OCI-LY1 (cell line): ENCODE measurements at regions not wholly inside any gene's neighbourhood (a gene's known extent, or its start where the extent isn't known, plus 50 kb on each side); places are given as distances from the start of the nearest gene placed in this dataset.

ENCODE experiments used
- H2AFZ ChIP-seq: fragments of 200-600 bp; sonication (generic), shearing (Covaris generic); 2 replicates; pipeline ENCODE4 v1.6.0; 2014; ENCODE audit warnings: antibody characterized with exemption, mild to moderate bottlenecking, low read length
- H3F3A ChIP-seq: fragments of 200-600 bp; sonication (generic), shearing (Covaris generic); 2 replicates; pipeline ENCODE4 v1.6.0; 2014; ENCODE audit warnings: mild to moderate bottlenecking, antibody characterized with exemption, low read length, moderate library complexity; ENCODE audit not compliant: insufficient read depth
- H3K27ac ChIP-seq: fragments of 200-600 bp; sonication (generic); 2 replicates; pipeline ENCODE4 v1.5.1; 2014; ENCODE audit warnings: low read length, mixed run types, mild to moderate bottlenecking, low read depth; ENCODE audit not compliant: poor library complexity, severe bottlenecking
- H3K27me3 ChIP-seq: fragments of 200-600 bp; sonication (generic); 2 replicates; pipeline ENCODE4 v1.6.0; 2014; ENCODE audit warnings: antibody characterized with exemption, mild to moderate bottlenecking, low read length, moderate library complexity; ENCODE audit not compliant: insufficient read depth
- H3K36me3 ChIP-seq: fragments of 200-600 bp; sonication (generic); 2 replicates; pipeline ENCODE4 v1.6.1; 2014; ENCODE audit warnings: mild to moderate bottlenecking, antibody characterized with exemption, low read length, moderate library complexity, mixed read lengths; ENCODE audit not compliant: insufficient read depth
- H3K4me1 ChIP-seq: fragments of 200-600 bp; sonication (generic); 2 replicates; pipeline ENCODE4 v1.5.1; 2014; ENCODE audit warnings: mild to moderate bottlenecking, low read length, moderate library complexity; ENCODE audit not compliant: insufficient read depth, severe bottlenecking
- H3K4me2 ChIP-seq: fragments of 200-600 bp; sonication (generic), shearing (Covaris generic); 2 replicates; pipeline ENCODE4 v1.6.1; 2014; ENCODE audit warnings: low read length
- H3K4me3 ChIP-seq: fragments of 200-600 bp; sonication (generic); 2 replicates; pipeline ENCODE4 v1.5.1; 2014; ENCODE audit warnings: low read length, low read depth, mild to moderate bottlenecking, mixed read lengths; ENCODE audit not compliant: poor library complexity, severe bottlenecking
- H3K79me2 ChIP-seq: fragments of 200-600 bp; shearing (Covaris generic); 2 replicates; pipeline ENCODE4 v1.6.1; 2016; ENCODE audit warnings: mixed run types, low read length, mixed read lengths; ENCODE audit not compliant: insufficient read depth
- H3K9ac ChIP-seq: fragments of 200-600 bp; sonication (generic), shearing (Covaris generic); 2 replicates; pipeline ENCODE4 v1.6.1; 2014; ENCODE audit warnings: mild to moderate bottlenecking, low read length, mixed read lengths
- H3K9me2 ChIP-seq: fragments of 200-600 bp; sonication (generic), shearing (Covaris generic); 2 replicates; pipeline ENCODE4 v1.6.1; 2014; ENCODE audit warnings: low read depth, mild to moderate bottlenecking, low read length, mixed read lengths
- H3K9me3 ChIP-seq: fragments of 200-600 bp; shearing (Covaris generic); 2 replicates; pipeline ENCODE4 v1.6.1; 2014; ENCODE audit warnings: low read length, mixed read lengths
- H4K20me1 ChIP-seq: fragments of 200-600 bp; sonication (generic), shearing (Covaris generic); 2 replicates; pipeline ENCODE4 v1.6.0; 2016; ENCODE audit warnings: mild to moderate bottlenecking, low read length; ENCODE audit not compliant: insufficient read depth
- CTCF ChIP-seq: fragments of 200-600 bp; sonication (generic), shearing (Covaris generic); IDR thresholded peaks from 2 replicates; pipeline ENCODE4 v1.5.1; 2017; ENCODE audit warnings: mild to moderate bottlenecking, antibody characterized with exemption, low read length, moderate library complexity, mixed read lengths
- EZH2 ChIP-seq: fragments of 200-600 bp; sonication (generic), shearing (Covaris generic); IDR thresholded peaks from 2 replicates; pipeline ENCODE4 v1.8.0; 2017; ENCODE audit warnings: borderline replicate concordance, mixed run types, mild to moderate bottlenecking, antibody characterized with exemption, low read length, moderate library complexity, mixed read lengths

DNA sequence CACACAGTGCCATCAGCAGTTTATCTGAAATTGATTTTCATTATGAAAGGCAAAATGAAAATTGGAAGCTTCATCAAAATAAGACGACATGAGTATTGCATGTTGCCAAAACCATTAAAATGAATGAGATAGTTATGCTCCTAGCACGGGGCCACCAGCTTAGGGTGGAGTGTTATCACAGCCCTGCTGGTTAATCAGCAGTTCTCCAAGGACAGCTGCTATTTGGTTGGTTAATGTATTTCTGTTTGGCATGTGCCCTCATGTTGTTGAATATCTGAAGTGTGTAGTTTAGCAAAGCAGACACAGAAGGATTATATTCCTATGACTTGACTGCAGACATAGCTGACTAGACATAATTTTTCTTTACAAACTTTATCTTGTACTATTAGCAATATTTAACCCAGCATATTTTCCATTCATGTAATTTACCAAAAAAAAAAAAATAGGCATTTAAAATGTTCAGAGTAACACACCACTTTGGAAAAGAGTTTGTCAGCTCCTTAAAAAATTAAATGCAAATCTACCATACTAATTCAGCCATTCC, 98.6 kb upstream of the PIK3R1 start:
- H3K4me3 ChIP-seq, result no peak overlapping the region
- no peak overlapping the region for H2AFZ ChIP-seq
- H4K20me1 ChIP-seq, result no peaks in the 10 kb centered on the region
- H3K27me3 ChIP-seq, result no peaks in the 10 kb centered on the region
- H3K79me2 ChIP-seq, result no peaks in the 10 kb centered on the region
- no peaks in the 10 kb centered on the region for H3K36me3 ChIP-seq
- no peak overlapping the region for H3K27ac ChIP-seq
- H3K4me1 ChIP-seq, result no peaks in the 10 kb centered on the region
- H3K9me2 ChIP-seq, result no peaks in the 10 kb centered on the region
- TF ChIP-seq CTCF, result no peak
- TF ChIP-seq EZH2, result no peak
- no peak overlapping the region for H3K9ac ChIP-seq
- no peaks in the 10 kb centered on the region for H3F3A ChIP-seq
- H3K9me3 ChIP-seq, result no peaks in the 10 kb centered on the region
- H3K4me2 ChIP-seq, result no peak overlapping the region

DNA sequence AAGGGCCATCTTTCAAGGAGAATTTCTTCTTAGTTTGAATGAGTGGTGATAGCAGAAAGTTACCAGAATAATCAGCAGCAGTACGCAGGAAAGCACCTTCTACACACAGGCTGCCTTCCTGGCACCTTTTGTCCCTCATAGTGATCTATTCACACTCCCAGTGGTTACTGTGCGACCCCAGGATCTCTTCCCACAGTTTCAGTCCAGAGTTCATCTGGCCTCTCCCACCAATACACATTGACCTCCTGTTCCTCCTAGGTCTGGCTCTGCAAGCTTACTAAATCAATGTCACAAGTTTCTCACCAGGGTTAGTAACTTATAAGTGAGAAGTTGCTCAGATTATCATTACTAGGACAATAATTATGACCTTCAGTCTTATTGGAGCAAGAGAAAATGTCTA, 99.1 kb upstream of the PIK3R1 start:
- Histone ChIP-seq H3K9me3 (no peaks in the 10 kb centered on the region), H3K36me3 (no peaks in the 10 kb centered on the region), H3K27ac (no peak overlapping the region), H3K9me2 (no peaks in the 10 kb centered on the region), H2AFZ (no peak overlapping the region), H3K4me3 (no peak overlapping the region), H3F3A (no peaks in the 10 kb centered on the region), H4K20me1 (no peaks in the 10 kb centered on the region), H3K4me1 (no peaks in the 10 kb centered on the region), H3K4me2 (no peak overlapping the region), H3K9ac (no peak overlapping the region), H3K79me2 (no peaks in the 10 kb centered on the region), H3K27me3 (no peaks in the 10 kb centered on the region)
- TF ChIP-seq EZH2 (no peak), CTCF (no peak)

DNA sequence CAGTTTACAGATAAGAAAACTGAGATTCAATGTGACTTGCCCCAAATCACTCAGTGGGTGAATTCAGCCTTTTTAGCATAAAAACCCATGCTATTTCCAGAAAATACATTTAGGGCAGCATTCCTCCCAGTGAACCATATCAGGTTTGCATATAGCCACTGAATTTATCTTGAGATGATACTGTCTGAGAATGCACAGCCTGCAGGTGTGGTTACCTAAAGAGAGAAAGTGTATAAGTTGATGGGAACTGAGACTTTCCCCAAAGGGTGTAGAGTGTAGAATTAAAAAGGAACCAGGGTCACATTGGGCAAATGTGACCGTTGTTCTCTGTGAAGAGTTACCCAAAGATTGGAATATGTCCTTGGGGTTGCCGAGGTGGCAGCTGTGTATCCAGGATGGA, 100.0 kb upstream of the PIK3R1 start:
- H3K9ac ChIP-seq, result no peak overlapping the region
- no peaks in the 10 kb centered on the region for H3K9me3 ChIP-seq
- no peaks in the 10 kb centered on the region for H3K9me2 ChIP-seq
- no peak overlapping the region for H3K27ac ChIP-seq
- no peak overlapping the region for H2AFZ ChIP-seq
- H3K4me2 ChIP-seq, result no peak overlapping the region
- no peaks in the 10 kb centered on the region for H3K27me3 ChIP-seq
- no peaks in the 10 kb centered on the region for H4K20me1 ChIP-seq
- TF ChIP-seq EZH2 (no peak), CTCF (no peak)
- no peaks in the 10 kb centered on the region for H3K36me3 ChIP-seq
- H3K4me1 ChIP-seq, result no peaks in the 10 kb centered on the region
- no peaks in the 10 kb centered on the region for H3K79me2 ChIP-seq
- no peak overlapping the region for H3K4me3 ChIP-seq
- no peaks in the 10 kb centered on the region for H3F3A ChIP-seq
